Body of pancreas (tissue), 4 donors: ENCODE measurements at regions not wholly inside any gene's neighbourhood (a gene's known extent, or its start where the extent isn't known, plus 50 kb on each side); places are given as distances from the start of the nearest gene placed in this dataset.

Source experiments
- ATAC-seq: fragments of 150-250 bp; one replicate; pipeline ENCODE4 v1.9.1; 2016
- DNase-seq, 4 donors: peaks; one replicate each; pipeline ENCODE4 v3.0.0-alpha.2; 2019
- H3K27ac ChIP-seq, 4 donors: fragments of 200-600 bp; sonication (generic); 1 replicate in 3 of 4; 2 replicates in 1 of 4; pipeline versions ENCODE4 v1.5.1 to v1.6.1; 2016 to 2019; ENCODE audit warnings: mild to moderate bottlenecking in 1 of 4, mixed read lengths in 1 of 4, moderate library complexity in 1 of 4
- H3K27me3 ChIP-seq, 2 donors: fragments of 200-600 bp; sonication (generic); one replicate each; pipeline ENCODE4 v1.6.0; 2016; ENCODE audit warnings: mild to moderate bottlenecking in 1 of 2
- H3K36me3 ChIP-seq, 2 donors: fragments of 200-600 bp; sonication (generic); replicated peaks in 1 of 2; 2 replicates each; pipeline ENCODE4 v1.5.1; 2016; ENCODE audit warnings: low read depth in 2 of 2; ENCODE audit not compliant: insufficient read depth in 1 of 2
- H3K4me1 ChIP-seq: fragments of 200-600 bp; sonication (generic); one replicate; pipeline ENCODE4 v1.6.0; 2016
- H3K4me3 ChIP-seq, 2 donors: fragments of 200-600 bp; sonication (generic); 1 replicate in 1 of 2; 2 replicates in 1 of 2; pipeline ENCODE4 v1.5.1; 2016 to 2019
- H3K9me3 ChIP-seq, 3 donors: fragments of 200-600 bp; sonication (generic); 1 replicate in 2 of 3; 2 replicates in 1 of 3; pipeline ENCODE4 v1.5.1; 2016
- CTCF ChIP-seq, 7 experiments: fragments of 450-650 bp in 4 of 7; fragments of 200-600 bp in 3 of 7; sonication (generic) in 3 of 7; IDR thresholded peaks; one replicate each; pipeline ENCODE4 v1.5.1; 2016 to 2019; ENCODE audit warnings: antibody characterized with exemption in 7 of 7
- POLR2A ChIP-seq, 3 donors: fragments of 450-650 bp; IDR thresholded peaks; one replicate each; pipeline ENCODE4 v1.6.1; 2016; ENCODE audit warnings: antibody characterized with exemption in 3 of 3, mild to moderate bottlenecking in 2 of 3
- WGBS, 2 donors: methylation state at CpG; one replicate each; pipeline ENCODE4 v1.1.5; 2017; 5-methylcytosine and 5-hydroxymethylcytosine counted together
- intact Hi-C: fragments of 100-400 bp; cut with DNase I; formaldehyde crosslinking; loops from one replicate; pipeline ENCODE4 v1.15.1; 2023

GRCh38 chr21:35363458-35363857, 314.4 kb upstream of the RUNX1 start:
- ATAC-seq = no peak
- Histone ChIP-seq H3K36me3 (no peaks in the 10 kb centered on the region), H3K9me3 (no peaks in the 10 kb centered on the region), H3K27ac (no peak overlapping the region), H3K4me1 (no peaks in the 10 kb centered on the region), H3K4me3 (no peak overlapping the region), H3K27me3 (no peaks in the 10 kb centered on the region)
- no peak for TF ChIP-seq POLR2A (IDR thresholded peaks at IDR 0.05)
- no peak for TF ChIP-seq CTCF (IDR thresholded peaks at IDR 0.05)
- intact Hi-C loops = no loop called here
- WGBS, 2 donors = 80 to 82% methylated on average over 6 of the region's 6 CpGs
- DNase-seq = no peak

GRCh38 chr21:35361988-35362387, 312.9 kb upstream of the RUNX1 start:
- DNase-seq = no peak
- Histone ChIP-seq H3K4me1 (no peaks in the 10 kb centered on the region), H3K36me3 (no peaks in the 10 kb centered on the region), H3K27ac (no peak overlapping the region), H3K9me3 (no peaks in the 10 kb centered on the region), H3K4me3 (no peak overlapping the region), H3K27me3 (no peaks in the 10 kb centered on the region)
- TF ChIP-seq CTCF (IDR thresholded peaks at IDR 0.05) (no peak), POLR2A (IDR thresholded peaks at IDR 0.05) (no peak)
- intact Hi-C loops = no loop called here
- no peak for ATAC-seq

GRCh38 chr21:35360870-35361570, 311.9 kb upstream of the RUNX1 start:
- ATAC-seq (no peak), DNase-seq (no peak)
- H3K27ac ChIP-seq = no peak overlapping the region
- H3K4me3 ChIP-seq = no peak overlapping the region
- H3K36me3 ChIP-seq = no peaks in the 10 kb centered on the region
- H3K4me1 ChIP-seq = no peaks in the 10 kb centered on the region
- no peaks in the 10 kb centered on the region for H3K9me3 ChIP-seq
- intact Hi-C loops = no loop called here
- 86% methylated on average over 6 of the region's 6 CpGs for WGBS, 2 donors
- TF ChIP-seq POLR2A (IDR thresholded peaks at IDR 0.05) (no peak), CTCF (IDR thresholded peaks at IDR 0.05) (no peak)
- no peaks in the 10 kb centered on the region for H3K27me3 ChIP-seq

GRCh38 chr21:35359076-35359475, 310.0 kb upstream of the RUNX1 start:
- TF ChIP-seq POLR2A (IDR thresholded peaks at IDR 0.05) (no peak), CTCF (IDR thresholded peaks at IDR 0.05) (no peak)
- ATAC-seq (no peak), DNase-seq (no peak)
- intact Hi-C loops = no loop called here
- Histone ChIP-seq H3K27ac (no peak overlapping the region), H3K4me1 (no peaks in the 10 kb centered on the region), H3K27me3 (no peaks in the 10 kb centered on the region), H3K4me3 (no peak overlapping the region), H3K9me3 (no peaks in the 10 kb centered on the region), H3K36me3 (no peaks in the 10 kb centered on the region)
- WGBS, 2 donors = 78 to 87% methylated on average over 2 of the region's 2 CpGs

- Histone ChIP-seq H3K27me3 (no peaks in the 10 kb centered on the region), H3K9me3 (no peaks in the 10 kb centered on the region), H3K4me1 (no peaks in the 10 kb centered on the region), H3K36me3 (no peaks in the 10 kb centered on the region), H3K27ac (no peak overlapping the region), H3K4me3 (no peak overlapping the region)
- ATAC-seq (no peak), DNase-seq (no peak)
- TF ChIP-seq POLR2A (IDR thresholded peaks at IDR 0.05) (no peak), CTCF (IDR thresholded peaks at IDR 0.05) (no peak)
- 66 to 76% methylated on average over 2 of the region's 2 CpGs for WGBS, 2 donors
- intact Hi-C loops = no loop called here
Observed at GRCh38 chr21:35358008-35358407, 308.9 kb upstream of the RUNX1 start.
